HCT116 (cell line): ENCODE measurements at regions not wholly inside any gene's neighbourhood (a gene's known extent, or its start where the extent isn't known, plus 50 kb on each side); places are given as distances from the start of the nearest gene placed in this dataset.

ENCODE experiments used
- ATAC-seq: fragments of 200-7000 bp; cut with Tn5 transposase; 2 replicates; pipeline ENCODE4 v1.9.1; 2020; ENCODE audit warnings: mild to moderate bottlenecking, moderate library complexity
- BruUV-seq: library from RNA; stranded (reverse); fragments of 400-500 nt; replicated peaks from 2 replicates; lab custom pipeline; 2021; lab: Mats Ljungman, UMichigan
- CTCF ChIA-PET: fragments of 300-600 bp; sonication (Branson Sonifier 250); formaldehyde crosslinking; loops from one replicate; lab custom pipeline; 2021; ENCODE audit warnings: antibody characterized with exemption; lab: Charles Lee
- POLR2A ChIA-PET: fragments of 300-600, 350-600 bp; sonication (Branson Sonifier 250); formaldehyde crosslinking; loops from one replicate; lab custom pipeline; 2021; ENCODE audit warnings: antibody characterized with exemption; lab: Charles Lee
- RAD21 ChIA-PET, 2 experiments: fragments of 300-600 bp; sonication (Branson Sonifier 250); formaldehyde crosslinking; loops; one replicate each; lab custom pipeline; 2023; ENCODE audit warnings: low total read pairs in 2 of 2; ENCODE audit not compliant: uncharacterized antibody in 2 of 2, unreplicated experiment in 2 of 2, low non-redundant PET in 1 of 2; lab: Charles Lee
- DNase-seq: peaks from one replicate; pipeline ENCODE4 v3.0.0-alpha.2; 2010; ENCODE audit warnings: low read depth, low spot score
- H2AFZ ChIP-seq: fragments of 200-600 bp; shearing (Covaris generic), sonication (generic); 2 replicates; pipeline ENCODE4 v1.6.1; 2017; ENCODE audit warnings: low read depth, mixed run types, mixed read lengths, antibody characterized with exemption, low read length; ENCODE audit not compliant: poor library complexity, severe bottlenecking
- H3K27ac ChIP-seq: 2 replicates; pipeline ENCODE4 v1.5.1; 2012; ENCODE audit warnings: low read depth, low read length
- H3K27me3 ChIP-seq: fragments of 200-600 bp; sonication (generic); 2 replicates; pipeline ENCODE4 v1.6.1; 2016; ENCODE audit warnings: mixed run types, low read length, mixed read lengths; ENCODE audit not compliant: insufficient read depth
- H3K36me3 ChIP-seq, 2 experiments: fragments of 200-500 bp in 1 of 2; fragments of 200-600 bp in 1 of 2; sonication (Bioruptor generic) in 1 of 2; sonication (generic) in 1 of 2; 2 replicates each; pipeline versions ENCODE4 v1.5.1 to v1.6.1; 2014 to 2016; ENCODE audit warnings: low read length in 2 of 2, inconsistent platforms in 1 of 2, mixed read lengths in 1 of 2, mixed run types in 1 of 2; ENCODE audit not compliant: insufficient read depth in 2 of 2, control insufficient read depth in 1 of 2
- H3K4me1 ChIP-seq, 2 experiments: fragments of 200-600 bp in 1 of 2; sonication (generic) in 1 of 2; 2 replicates each; pipeline versions ENCODE4 v1.5.1 to v1.6.1; 2012 to 2017; ENCODE audit warnings: low read length in 2 of 2, inconsistent platforms in 1 of 2, mild to moderate bottlenecking in 1 of 2, mixed read lengths in 1 of 2, mixed run types in 1 of 2, moderate library complexity in 1 of 2; ENCODE audit not compliant: insufficient read depth in 2 of 2, control insufficient read depth in 1 of 2
- H3K4me2 ChIP-seq: fragments of 200-600 bp; sonication (generic); 2 replicates; pipeline ENCODE4 v1.6.1; 2017; ENCODE audit warnings: mixed run types, low read length, mixed read lengths
- H3K4me3 ChIP-seq, 2 experiments: fragments of 200-600 bp in 1 of 2; sonication (generic) in 1 of 2; replicated peaks in 1 of 2; 2 replicates each; pipeline ENCODE4 v1.5.1; 2011 to 2016; ENCODE audit warnings: low read length in 2 of 2, control low read depth in 1 of 2, low read depth in 1 of 2, mild to moderate bottlenecking in 1 of 2, mixed read lengths in 1 of 2, mixed run types in 1 of 2
- H3K79me2 ChIP-seq: fragments of 200-600 bp; sonication (generic); 2 replicates; pipeline ENCODE4 v1.6.1; 2017; ENCODE audit warnings: mild to moderate bottlenecking, mixed run types, low read length, moderate library complexity, mixed read lengths; ENCODE audit not compliant: insufficient read depth
- H3K9ac ChIP-seq: fragments of 200-600 bp; sonication (generic); 2 replicates; pipeline ENCODE4 v1.6.1; 2016; ENCODE audit warnings: low read length, mixed read lengths
- H3K9me2 ChIP-seq: fragments of 200-600 bp; sonication (generic), shearing (Covaris generic); 2 replicates; pipeline ENCODE4 v1.6.1; 2017; ENCODE audit warnings: mixed run types, mild to moderate bottlenecking, moderate library complexity; ENCODE audit not compliant: insufficient read depth
- H3K9me3 ChIP-seq, 2 experiments: fragments of 200-500 bp in 1 of 2; fragments of 200-600 bp in 1 of 2; sonication (Bioruptor generic) in 1 of 2; sonication (generic) in 1 of 2; 2 replicates each; pipeline ENCODE4 v1.6.1; 2014 to 2017; ENCODE audit warnings: low read length in 2 of 2, mixed read lengths in 2 of 2, inconsistent platforms in 1 of 2, low read depth in 1 of 2, mild to moderate bottlenecking in 1 of 2, mixed run types in 1 of 2, moderate library complexity in 1 of 2; ENCODE audit not compliant: control insufficient read depth in 1 of 2, insufficient read depth in 1 of 2
- H4K20me1 ChIP-seq: fragments of 200-600 bp; sonication (generic), shearing (Covaris generic); 2 replicates; pipeline ENCODE4 v1.6.1; 2017; ENCODE audit warnings: mixed run types, mild to moderate bottlenecking, moderate library complexity; ENCODE audit not compliant: insufficient read depth
- EGR1 ChIP-seq: IDR thresholded peaks from 2 replicates; pipeline ENCODE4 v1.6.1; 2012; ENCODE audit warnings: low read depth
- ELF1 ChIP-seq: IDR thresholded peaks from 2 replicates; pipeline ENCODE4 v1.6.1; 2012; ENCODE audit warnings: low read depth, borderline replicate concordance
- EZH2phosphoT487 ChIP-seq: fragments of 200-600 bp; IDR thresholded peaks from 2 replicates; pipeline ENCODE4 v1.6.1; 2018; ENCODE audit warnings: antibody characterized with exemption, borderline replicate concordance
- FOSL1 ChIP-seq: IDR thresholded peaks from 2 replicates; pipeline ENCODE4 v1.6.1; 2012; ENCODE audit warnings: low read depth
- JUND ChIP-seq: IDR thresholded peaks from 2 replicates; pipeline ENCODE4 v1.6.1; 2012
- MAX ChIP-seq: IDR thresholded peaks from 2 replicates; pipeline ENCODE4 v1.6.1; 2012
- POLR2A ChIP-seq: IDR thresholded peaks from 2 replicates; pipeline ENCODE4 v1.7.0; 2011; ENCODE audit warnings: borderline replicate concordance; ENCODE audit not compliant: insufficient read depth, insufficient read length; ENCODE audit errors: extremely low read depth
- POLR2AphosphoS5 ChIP-seq: IDR thresholded peaks from 2 replicates; pipeline ENCODE4 v1.6.1; 2011; ENCODE audit warnings: mild to moderate bottlenecking, low read depth, low read length, moderate library complexity
- RAD21 ChIP-seq: IDR thresholded peaks from 2 replicates; pipeline ENCODE4 v1.6.1; 2012; ENCODE audit warnings: low read depth, mild to moderate bottlenecking
- REST ChIP-seq: IDR thresholded peaks from 2 replicates; pipeline ENCODE4 v1.6.1; 2012; ENCODE audit warnings: low read depth
- SIN3A ChIP-seq: IDR thresholded peaks from 2 replicates; pipeline ENCODE4 v1.6.1; 2012; ENCODE audit warnings: low read depth
- SP1 ChIP-seq: IDR thresholded peaks from 2 replicates; pipeline ENCODE4 v1.6.1; 2012; ENCODE audit warnings: low read depth
- SRF ChIP-seq: IDR thresholded peaks from 2 replicates; pipeline ENCODE4 v1.6.1; 2012; ENCODE audit warnings: low read depth
- TCF7L2 ChIP-seq: IDR thresholded peaks from 2 replicates; pipeline ENCODE4 v1.7.0; 2011; ENCODE audit warnings: borderline replicate concordance, inconsistent platforms; ENCODE audit not compliant: insufficient read depth, insufficient read length; ENCODE audit errors: extremely low read depth
- ZFX ChIP-seq: fragments of 450-650 bp; IDR thresholded peaks from 2 replicates; pipeline ENCODE4 v1.6.1; 2017
- ZNF274 ChIP-seq: fragments of 200-500 bp; sonication (Bioruptor generic); IDR thresholded peaks from 2 replicates; pipeline ENCODE4 v1.6.1; 2014; ENCODE audit warnings: mild to moderate bottlenecking, low read depth, low read length, inconsistent platforms
- intact Hi-C: fragments of 100-400 bp; cut with micrococcal nuclease; formaldehyde crosslinking; loops from 2 replicates; pipeline ENCODE4 v1.10.0; 2022
- TF ChIP-seq, protein P1 (sequence below): IDR thresholded peaks from 2 replicates; pipeline ENCODE4 v1.6.1; 2012

DNA sequence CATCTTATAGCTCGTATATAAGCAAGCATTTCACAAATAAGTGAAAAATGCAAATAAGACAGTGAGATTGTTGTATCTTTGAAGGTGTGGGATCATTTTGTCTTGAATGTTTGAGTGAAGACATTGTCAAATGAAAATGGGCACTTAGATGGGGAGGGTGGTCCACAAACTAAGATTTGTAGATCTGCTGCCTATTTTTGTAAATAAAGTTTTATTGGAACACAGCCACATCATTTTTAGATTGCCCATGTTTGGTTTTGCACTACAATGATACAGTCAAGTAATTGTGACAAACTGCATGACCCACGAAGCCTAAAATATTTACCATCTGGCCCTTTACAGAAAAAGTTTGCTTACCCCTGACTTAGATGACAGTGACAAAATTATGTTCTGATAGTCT is 156.7 kb downstream of the PAH start:
- BruUV-seq, result no TSS peak
- CTCF ChIA-PET, result no interaction called here
- H3K9me2 ChIP-seq, result no peaks in the 10 kb centered on the region

More for the DNA sequence above, 156.7 kb downstream of the PAH start:
- Histone ChIP-seq H3K9ac (no peak overlapping the region), H3K79me2 (no peaks in the 10 kb centered on the region), H3K36me3 (no peaks in the 10 kb centered on the region), H3K27me3 (peaks cover 54% of the 10 kb centered on the region), H3K27ac (no peak overlapping the region), H4K20me1 (no peaks in the 10 kb centered on the region), H3K9me3 (no peaks in the 10 kb centered on the region), H3K4me1 (no peaks in the 10 kb centered on the region), H3K4me3 (no peak overlapping the region), H3K4me2 (no peak overlapping the region), H2AFZ (no peak overlapping the region)
- ChIA-PET POLR2A (no interaction called here), RAD21 (no interaction called here)
- DNase-seq, result no peak
- TF ChIP-seq MAX (no peak), FOSL1 (no peak), RAD21 (no peak), SP1 (no peak), POLR2A (no peak), TCF7L2 (no peak), ZFX (no peak), POLR2AphosphoS5 (no peak), EZH2phosphoT487 (no peak), REST (no peak), ELF1 (no peak), EGR1 (no peak), SRF (no peak), JUND (no peak), SIN3A (no peak), ZNF274 (no peak)
- TF ChIP-seq, protein P1, sequence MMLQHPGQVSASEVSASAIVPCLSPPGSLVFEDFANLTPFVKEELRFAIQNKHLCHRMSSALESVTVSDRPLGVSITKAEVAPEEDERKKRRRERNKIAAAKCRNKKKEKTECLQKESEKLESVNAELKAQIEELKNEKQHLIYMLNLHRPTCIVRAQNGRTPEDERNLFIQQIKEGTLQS, result no peak
- ATAC-seq, result no peak
- intact Hi-C loops, result no loop called here
